ENCODE measurements at regions not wholly inside any gene's neighbourhood (a gene's known extent, or its start where the extent isn't known, plus 50 kb on each side); places are given as distances from the start of the nearest gene placed in this dataset.

GRCh38 chr20:63142933-63143332 is 73.0 kb downstream of the YTHDF1 start:
- DNase-seq (ENCODE audit: low spot score) (no peak), ATAC-seq (no peak)
- no peak for TF ChIP-seq ZNF416 (CRISPR knock-in tag; IDR thresholded peaks at IDR 0.05)
- TF ChIP-seq MYBL2 (CRISPR knock-in tag; IDR thresholded peaks at IDR 0.05), result no peak
- no peak for TF ChIP-seq ZMAT4 (CRISPR knock-in tag; IDR thresholded peaks at IDR 0.05)
- TF ChIP-seq HMGXB4 (CRISPR knock-in tag; IDR thresholded peaks at IDR 0.05), result no peak
- no peak for TF ChIP-seq ZNF281 (CRISPR knock-in tag; IDR thresholded peaks at IDR 0.05)
- no peak for TF ChIP-seq ATF6 (CRISPR knock-in tag; IDR thresholded peaks at IDR 0.05)
- TF ChIP-seq ZNF671 (CRISPR knock-in tag; IDR thresholded peaks at IDR 0.05), result no peak
- TF ChIP-seq NR1H2 (CRISPR knock-in tag; IDR thresholded peaks at IDR 0.05), result no peak
- no peak for TF ChIP-seq ZNF396 (CRISPR knock-in tag; IDR thresholded peaks at IDR 0.05; ENCODE audit: borderline replicate concordance)
- TF ChIP-seq FOXK1 (CRISPR knock-in tag; IDR thresholded peaks at IDR 0.05), result no peak
- POLR2A ChIA-PET, result interaction anchor here (0.6 kb wide), 1 partner anchor 16 kb away, joined by 8 read pairs; no protein-coding TSS in a partner anchor
- Mint-ChIP-seq H3K4me3 (no peak overlapping the region), H3K27me3 (ENCODE audit: low read depth) (peaks cover 6% of the 10 kb centered on the region), H3K36me3 (peaks cover 15% of the 10 kb centered on the region), H3K9me3 (peaks cover 38% of the 10 kb centered on the region), H3K4me1 (peaks cover 8% of the 10 kb centered on the region), H3K27ac (no peak overlapping the region)
- CTCF ChIA-PET, result interaction anchor here (0.6 kb wide), 1 partner anchor 54 kb away, joined by 8 read pairs; no protein-coding TSS in a partner anchor

- ATAC-seq, result no peak
- no peak for DNase-seq (ENCODE audit: low spot score)
- no peak overlapping the region for H3K4me3 Mint-ChIP-seq
- ChIA-PET POLR2A (no interaction called here), CTCF (no interaction called here)
- H3K27ac Mint-ChIP-seq, result no peak overlapping the region
- peaks cover 8% of the 10 kb centered on the region for H3K4me1 Mint-ChIP-seq
- no peaks in the 10 kb centered on the region; the same call in 1 of the 2 replicates for H3K27me3 Mint-ChIP-seq (ENCODE audit: low read depth)
- peaks cover 7% of the 10 kb centered on the region for H3K36me3 Mint-ChIP-seq
- H3K9me3 Mint-ChIP-seq, result peaks cover 25% of the 10 kb centered on the region
- no peak for TF ChIP-seq JUN (CRISPR knock-in tag; IDR thresholded peaks at IDR 0.05)
- no peak for TF ChIP-seq HMGA2 (CRISPR knock-in tag; IDR thresholded peaks at IDR 0.05)
- TF ChIP-seq ATF6 (CRISPR knock-in tag; IDR thresholded peaks at IDR 0.05), result no peak
- TF ChIP-seq ZNF396 (CRISPR knock-in tag; IDR thresholded peaks at IDR 0.05; ENCODE audit: borderline replicate concordance), result no peak
- no peak for TF ChIP-seq PRRX2 (CRISPR knock-in tag; IDR thresholded peaks at IDR 0.05)
- TF ChIP-seq ZNF423 (CRISPR knock-in tag; IDR thresholded peaks at IDR 0.05), result no peak
- TF ChIP-seq FOXK1 (CRISPR knock-in tag; IDR thresholded peaks at IDR 0.05), result no peak
- TF ChIP-seq ESRRA (CRISPR knock-in tag; IDR thresholded peaks at IDR 0.05; ENCODE audit: borderline replicate concordance), result no peak
- TF ChIP-seq CREB1 (CRISPR knock-in tag; IDR thresholded peaks at IDR 0.05), result no peak
- no peak for TF ChIP-seq E2F4 (CRISPR knock-in tag; IDR thresholded peaks at IDR 0.05; ENCODE audit: borderline replicate concordance, low read depth)
- no peak for TF ChIP-seq ARID4B (CRISPR knock-in tag; IDR thresholded peaks at IDR 0.05; ENCODE audit: borderline replicate concordance)
- no peak for TF ChIP-seq ZBTB21 (CRISPR knock-in tag; IDR thresholded peaks at IDR 0.05; ENCODE audit: borderline replicate concordance)
Measured at GRCh38 chr20:63141531-63141930, 74.4 kb downstream of the YTHDF1 start.

Data from WTC11 (cell line).